Thyroid gland (tissue), 4 donors: ENCODE measurements at regions not wholly inside any gene's neighbourhood (a gene's known extent, or its start where the extent isn't known, plus 50 kb on each side); places are given as distances from the start of the nearest gene placed in this dataset.

Source experiments
- DNase-seq, 2 donors: peaks; one replicate each; pipeline ENCODE4 v3.0.0-alpha.2; 2019
- H3K27ac ChIP-seq, 3 donors: fragments of 200-600 bp; sonication (generic); 1 replicate in 2 of 3; 2 replicates in 1 of 3; pipeline ENCODE4 v1.5.1; 2016 to 2019; ENCODE audit warnings: mild to moderate bottlenecking in 1 of 3, moderate library complexity in 1 of 3
- H3K27me3 ChIP-seq: fragments of 200-600 bp; sonication (generic); one replicate; pipeline ENCODE4 v1.5.1; 2019
- H3K36me3 ChIP-seq, 2 donors: fragments of 200-600 bp; sonication (generic); one replicate each; pipeline ENCODE4 v1.5.1; 2016 to 2019
- H3K4me1 ChIP-seq, 2 donors: fragments of 200-600 bp; sonication (generic); one replicate each; pipeline ENCODE4 v1.5.1; 2017 to 2019
- H3K4me3 ChIP-seq, 3 donors: fragments of 200-600 bp; sonication (generic); replicated peaks in 1 of 3; 1 replicate in 2 of 3; 2 replicates in 1 of 3; pipeline ENCODE4 v1.5.1; 2016; ENCODE audit warnings: mild to moderate bottlenecking in 1 of 3
- H3K9me3 ChIP-seq: fragments of 200-600 bp; sonication (generic); one replicate; pipeline ENCODE4 v1.5.1; 2017
- CTCF ChIP-seq, 6 experiments: fragments of 200-600 bp in 3 of 6; fragments of 450-650 bp in 3 of 6; sonication (generic) in 3 of 6; IDR thresholded peaks; one replicate each; pipeline ENCODE4 v1.5.1; 2016 to 2019; ENCODE audit warnings: antibody characterized with exemption in 6 of 6, mild to moderate bottlenecking in 2 of 6, inconsistent platforms in 1 of 6, moderate library complexity in 1 of 6
- POLR2A ChIP-seq, 2 donors: fragments of 450-650 bp; IDR thresholded peaks; one replicate each; pipeline ENCODE4 v1.6.1; 2017; ENCODE audit warnings: antibody characterized with exemption in 2 of 2, mild to moderate bottlenecking in 2 of 2, moderate library complexity in 1 of 2
- WGBS, 2 donors: methylation state at CpG; one replicate each; pipeline ENCODE4 v1.1.5; 2017; 5-methylcytosine and 5-hydroxymethylcytosine counted together
- intact Hi-C: fragments of 100-400 bp; cut with DNase I; formaldehyde crosslinking; loops from one replicate; pipeline ENCODE4 v1.15.1; 2023

- Histone ChIP-seq H3K27ac (no peak overlapping the region), H3K4me1 (no peaks in the 10 kb centered on the region), H3K4me3 (no peak overlapping the region), H3K27me3 (no peaks in the 10 kb centered on the region), H3K36me3 (no peaks in the 10 kb centered on the region), H3K9me3 (no peaks in the 10 kb centered on the region)
- TF ChIP-seq CTCF (IDR thresholded peaks at IDR 0.05) (no peak), POLR2A (IDR thresholded peaks at IDR 0.05) (no peak)
- DNase-seq, result no peak
- intact Hi-C loops, result no loop called here
These were observed 192.6 kb upstream of the POU1F1 start for GRCh38 chr3:87468938-87469337.

- H3K36me3 ChIP-seq, result no peaks in the 10 kb centered on the region
- H3K4me3 ChIP-seq, result no peak overlapping the region
- intact Hi-C loops, result no loop called here
- no peaks in the 10 kb centered on the region for H3K9me3 ChIP-seq
- H3K4me1 ChIP-seq, result no peaks in the 10 kb centered on the region
- no peaks in the 10 kb centered on the region for H3K27me3 ChIP-seq
- WGBS, 2 donors, result 43 to 68% methylated on average over 2 of the region's 2 CpGs
- TF ChIP-seq CTCF (IDR thresholded peaks at IDR 0.05) (no peak), POLR2A (IDR thresholded peaks at IDR 0.05) (no peak)
- H3K27ac ChIP-seq, result no peak overlapping the region
- no peak for DNase-seq
These were observed 191.9 kb upstream of the POU1F1 start for GRCh38 chr3:87468235-87468634.

- TF ChIP-seq POLR2A (IDR thresholded peaks at IDR 0.05), result no peak
- TF ChIP-seq CTCF (IDR thresholded peaks at IDR 0.05), result no peak
- Histone ChIP-seq H3K27ac (no peak overlapping the region), H3K36me3 (no peaks in the 10 kb centered on the region), H3K4me3 (no peak overlapping the region), H3K9me3 (no peaks in the 10 kb centered on the region), H3K27me3 (no peaks in the 10 kb centered on the region), H3K4me1 (no peaks in the 10 kb centered on the region)
- no peak for DNase-seq
- intact Hi-C loops, result no loop called here
These were observed 185.8 kb upstream of the POU1F1 start for GRCh38 chr3:87462228-87462627.

GRCh38 chr3:87461443-87461842 is 185.1 kb upstream of the POU1F1 start:
- TF ChIP-seq POLR2A (IDR thresholded peaks at IDR 0.05) (no peak), CTCF (IDR thresholded peaks at IDR 0.05) (no peak)
- Histone ChIP-seq H3K27me3 (no peaks in the 10 kb centered on the region), H3K27ac (no peak overlapping the region), H3K4me3 (no peak overlapping the region), H3K4me1 (no peaks in the 10 kb centered on the region), H3K36me3 (no peaks in the 10 kb centered on the region), H3K9me3 (no peaks in the 10 kb centered on the region)
- DNase-seq, result no peak
- WGBS, 2 donors, result 93 to 96% methylated on average over 2 of the region's 2 CpGs
- intact Hi-C loops, result no loop called here

- intact Hi-C loops, result no loop called here
- no peaks in the 10 kb centered on the region for H3K9me3 ChIP-seq
- WGBS, 2 donors, result 79 to 92% methylated on average over 3 of the region's 3 CpGs
- H3K4me3 ChIP-seq, result no peak overlapping the region
- no peaks in the 10 kb centered on the region for H3K36me3 ChIP-seq
- no peak overlapping the region for H3K27ac ChIP-seq
- TF ChIP-seq CTCF (IDR thresholded peaks at IDR 0.05), result no peak
- DNase-seq, result no peak
- no peaks in the 10 kb centered on the region for H3K4me1 ChIP-seq
- no peaks in the 10 kb centered on the region for H3K27me3 ChIP-seq
These were observed 184.7 kb upstream of the POU1F1 start for GRCh38 chr3:87461036-87461435.
